ENCODE measurements at regions not wholly inside any gene's neighbourhood (a gene's known extent, or its start where the extent isn't known, plus 50 kb on each side); places are given as distances from the start of the nearest gene placed in this dataset.

DNA sequence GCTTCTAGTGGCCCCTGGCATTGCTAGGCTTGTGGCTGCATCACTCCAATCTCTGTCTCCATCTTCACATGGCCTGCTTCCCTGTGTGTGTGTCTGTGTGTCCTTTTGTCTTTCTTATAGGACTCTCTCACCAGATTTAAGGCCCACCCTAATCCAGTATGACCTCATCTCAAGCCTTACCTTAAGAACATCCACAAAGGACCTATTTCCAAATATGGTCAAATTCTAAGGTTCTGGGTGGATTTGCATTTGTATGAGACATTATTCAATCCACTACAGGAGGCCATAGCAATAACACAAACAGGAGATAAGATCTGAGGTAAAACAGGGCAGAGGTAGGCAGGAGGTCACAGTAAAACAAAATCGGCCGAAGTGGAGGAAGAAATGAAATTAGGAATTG, 375.9 kb downstream of the BTG1 start:
- Histone ChIP-seq H3K36me3 (no peaks in the 10 kb centered on the region), H3K27ac (no peak overlapping the region), H3K9me3 (no peaks in the 10 kb centered on the region), H3K4me1 (peaks cover 0 to 7% (median 0%) of the 10 kb centered on the region in 4 donors), H3K27me3 (no peaks in the 10 kb centered on the region), H3K4me3 (no peak overlapping the region)
- no peak for TF ChIP-seq EP300 (IDR thresholded peaks at IDR 0.05; ENCODE audit: low read depth)
- TF ChIP-seq POLR2AphosphoS5 (IDR thresholded peaks at IDR 0.05): no peak
- TF ChIP-seq POLR2A (IDR thresholded peaks at IDR 0.05): no peak
- TF ChIP-seq CTCF (IDR thresholded peaks at IDR 0.05): no peak
- in situ Hi-C loops (cut with MboI; ENCODE audit: low pct_ligation_motif_present in 1 of 4, low pct_unique_long_range_greater_than_20kb in 1 of 4, low sequenced_read_pairs in 3 of 4): no loop called here
- 75 to 96% methylated on average over 2 of the region's 2 CpGs for WGBS, 2 donors (ENCODE audit: low coverage in 1 of 2)
- no peak for DNase-seq
- intact Hi-C loops (cut with DNase I; ENCODE audit: low total_unique reads): no loop called here

DNA sequence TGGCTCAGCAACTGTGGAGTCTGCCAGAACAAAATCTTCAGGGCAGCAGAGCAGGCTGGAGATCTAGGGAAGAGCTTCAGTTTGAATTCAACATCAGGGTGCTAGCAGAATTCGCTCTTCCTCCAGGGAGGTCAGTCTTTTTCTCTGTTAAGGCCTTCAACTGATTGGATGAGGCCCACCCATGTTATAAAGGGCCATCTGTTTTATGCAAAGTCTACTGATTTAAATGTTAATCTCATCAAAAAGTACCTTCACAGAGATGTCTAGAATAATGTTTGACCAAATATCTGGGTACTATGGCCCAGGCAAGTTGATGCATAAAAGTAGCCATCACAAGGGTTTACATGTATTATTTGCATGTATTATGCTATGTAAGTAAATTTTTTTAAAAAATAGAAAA, 378.4 kb downstream of the BTG1 start:
- in situ Hi-C loops (cut with MboI; ENCODE audit: low pct_ligation_motif_present in 1 of 4, low pct_unique_long_range_greater_than_20kb in 1 of 4, low sequenced_read_pairs in 3 of 4): no loop called here
- Histone ChIP-seq H3K4me1 (no peaks in the 10 kb centered on the region), H3K36me3 (no peaks in the 10 kb centered on the region), H3K27ac (no peak overlapping the region), H3K9me3 (no peaks in the 10 kb centered on the region), H3K27me3 (no peaks in the 10 kb centered on the region), H3K4me3 (no peak overlapping the region)
- intact Hi-C loops (cut with DNase I; ENCODE audit: low total_unique reads): no loop called here
- no peak for DNase-seq
- no peak for TF ChIP-seq POLR2AphosphoS5 (IDR thresholded peaks at IDR 0.05)
- TF ChIP-seq CTCF (IDR thresholded peaks at IDR 0.05): no peak
- TF ChIP-seq POLR2A (IDR thresholded peaks at IDR 0.05): no peak
- TF ChIP-seq EP300 (IDR thresholded peaks at IDR 0.05; ENCODE audit: low read depth): no peak
- 81% methylated on average over 1 of the region's 1 CpG; no CpG with 5 or more reads in 1 of the 2 donors for WGBS, 2 donors (ENCODE audit: low coverage in 1 of 2)

DNA sequence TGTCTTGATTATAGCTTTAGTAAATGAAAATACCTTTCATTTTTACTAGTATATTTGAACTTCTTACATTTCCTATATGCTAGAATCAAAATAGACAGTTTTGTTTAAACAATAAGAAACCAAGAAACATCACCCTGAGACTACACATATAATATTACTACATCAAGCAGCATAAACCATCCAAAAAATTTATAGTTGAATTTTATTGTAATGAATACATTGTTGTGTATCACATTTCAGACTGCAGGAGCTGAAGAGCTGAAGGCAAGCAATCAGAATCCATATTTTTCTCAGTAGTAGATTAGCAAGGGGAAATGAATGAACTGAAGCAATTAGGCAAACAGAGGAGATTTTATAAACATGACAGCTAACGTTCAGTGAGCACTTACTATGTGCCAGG, 379.2 kb downstream of the BTG1 start:
- Histone ChIP-seq H3K27me3 (no peaks in the 10 kb centered on the region), H3K27ac (no peak overlapping the region), H3K4me3 (no peak overlapping the region), H3K4me1 (no peaks in the 10 kb centered on the region), H3K36me3 (no peaks in the 10 kb centered on the region), H3K9me3 (no peaks in the 10 kb centered on the region)
- no peak for DNase-seq
- TF ChIP-seq EP300 (IDR thresholded peaks at IDR 0.05; ENCODE audit: low read depth) (no peak), POLR2AphosphoS5 (IDR thresholded peaks at IDR 0.05) (no peak), POLR2A (IDR thresholded peaks at IDR 0.05) (no peak), CTCF (IDR thresholded peaks at IDR 0.05) (no peak)
- in situ Hi-C loops (cut with MboI; ENCODE audit: low pct_ligation_motif_present in 1 of 4, low pct_unique_long_range_greater_than_20kb in 1 of 4, low sequenced_read_pairs in 3 of 4) (no loop called here), intact Hi-C loops (cut with DNase I; ENCODE audit: low total_unique reads) (no loop called here)
- 46 to 47% methylated on average over 1 of the region's 1 CpG for WGBS, 2 donors (ENCODE audit: low coverage in 1 of 2)

GRCh38 chr12:91763654-91764370, 381.8 kb downstream of the BTG1 start:
- WGBS, 2 donors (ENCODE audit: low coverage in 1 of 2): 73 to 87% methylated on average over 4 to 5 of the region's 5 CpGs
- TF ChIP-seq POLR2A (IDR thresholded peaks at IDR 0.05): no peak
- TF ChIP-seq CTCF (IDR thresholded peaks at IDR 0.05): no peak
- TF ChIP-seq POLR2AphosphoS5 (IDR thresholded peaks at IDR 0.05): no peak
- no peak for DNase-seq
- Histone ChIP-seq H3K36me3 (no peaks in the 10 kb centered on the region), H3K27me3 (no peaks in the 10 kb centered on the region), H3K27ac (no peak overlapping the region), H3K9me3 (no peaks in the 10 kb centered on the region), H3K4me3 (no peak overlapping the region), H3K4me1 (no peaks in the 10 kb centered on the region)
- in situ Hi-C loops (cut with MboI; ENCODE audit: low pct_ligation_motif_present in 1 of 4, low pct_unique_long_range_greater_than_20kb in 1 of 4, low sequenced_read_pairs in 3 of 4): no loop called here
- intact Hi-C loops (cut with DNase I; ENCODE audit: low total_unique reads): no loop called here
